ENCODE measurements at regions not wholly inside any gene's neighbourhood (a gene's known extent, or its start where the extent isn't known, plus 50 kb on each side); places are given as distances from the start of the nearest gene placed in this dataset.

GRCh38 chr3:159652452-159652851 lies 336.2 kb upstream of the IL12A start:
- no peaks in the 10 kb centered on the region for H3K79me2 ChIP-seq
- no peaks in the 10 kb centered on the region for H3K9me3 ChIP-seq (ENCODE audit: control insufficient read depth, low read length)
- H3K36me3 ChIP-seq (ENCODE audit: control insufficient read depth, insufficient read depth, low read length): no peaks in the 10 kb centered on the region
- H3K9ac ChIP-seq: no peak overlapping the region
- no peak overlapping the region for H3K4me3 ChIP-seq (ENCODE audit: low read depth, low read length)
- no peaks in the 10 kb centered on the region for H3K27me3 ChIP-seq (ENCODE audit: control insufficient read depth, insufficient read depth, low read length)
- no peak overlapping the region for H2AFZ ChIP-seq
- no peak overlapping the region for H3K4me2 ChIP-seq (ENCODE audit: low read length)
- H3K27ac ChIP-seq: no peak overlapping the region
- no peaks in the 10 kb centered on the region for H3K4me1 ChIP-seq
- no peak for TF ChIP-seq CTCF (IDR thresholded peaks at IDR 0.05)

- no peak overlapping the region for H3K27ac ChIP-seq
- H3K4me2 ChIP-seq (ENCODE audit: low read length): no peak overlapping the region
- H3K9ac ChIP-seq: no peak overlapping the region
- no peaks in the 10 kb centered on the region for H3K79me2 ChIP-seq
- H3K4me1 ChIP-seq: no peaks in the 10 kb centered on the region
- no peak overlapping the region for H3K4me3 ChIP-seq (ENCODE audit: low read depth, low read length)
- no peaks in the 10 kb centered on the region for H3K36me3 ChIP-seq (ENCODE audit: control insufficient read depth, insufficient read depth, low read length)
- TF ChIP-seq CTCF (IDR thresholded peaks at IDR 0.05): no peak
- H3K27me3 ChIP-seq (ENCODE audit: control insufficient read depth, insufficient read depth, low read length): no peaks in the 10 kb centered on the region
- no peak overlapping the region for H2AFZ ChIP-seq
- no peaks in the 10 kb centered on the region for H3K9me3 ChIP-seq (ENCODE audit: control insufficient read depth, low read length)
These were observed 334.2 kb upstream of the IL12A start for GRCh38 chr3:159654183-159655134.

- Histone ChIP-seq H3K4me3 (ENCODE audit: low read depth, low read length) (no peak overlapping the region), H3K36me3 (ENCODE audit: control insufficient read depth, insufficient read depth, low read length) (no peaks in the 10 kb centered on the region), H3K9ac (no peak overlapping the region), H2AFZ (no peak overlapping the region), H3K9me3 (ENCODE audit: control insufficient read depth, low read length) (no peaks in the 10 kb centered on the region), H3K4me1 (no peaks in the 10 kb centered on the region), H3K79me2 (no peaks in the 10 kb centered on the region), H3K27ac (no peak overlapping the region), H3K4me2 (ENCODE audit: low read length) (no peak overlapping the region), H3K27me3 (ENCODE audit: control insufficient read depth, insufficient read depth, low read length) (no peaks in the 10 kb centered on the region)
- TF ChIP-seq CTCF (IDR thresholded peaks at IDR 0.05): no peak
These were observed 333.4 kb upstream of the IL12A start for GRCh38 chr3:159655202-159655601.

- Histone ChIP-seq H3K9ac (no peak overlapping the region), H3K27me3 (ENCODE audit: control insufficient read depth, insufficient read depth, low read length) (no peaks in the 10 kb centered on the region), H3K27ac (no peak overlapping the region), H3K4me3 (ENCODE audit: low read depth, low read length) (no peak overlapping the region), H3K36me3 (ENCODE audit: control insufficient read depth, insufficient read depth, low read length) (no peaks in the 10 kb centered on the region), H2AFZ (no peak overlapping the region), H3K4me1 (no peaks in the 10 kb centered on the region), H3K79me2 (no peaks in the 10 kb centered on the region), H3K4me2 (ENCODE audit: low read length) (no peak overlapping the region), H3K9me3 (ENCODE audit: control insufficient read depth, low read length) (no peaks in the 10 kb centered on the region)
- no peak for TF ChIP-seq CTCF (IDR thresholded peaks at IDR 0.05)
These were observed 331.5 kb upstream of the IL12A start for GRCh38 chr3:159657176-159657575.

GRCh38 chr3:159657629-159658028 lies 331.0 kb upstream of the IL12A start:
- H3K4me2 ChIP-seq (ENCODE audit: low read length): no peak overlapping the region
- no peak for TF ChIP-seq CTCF (IDR thresholded peaks at IDR 0.05)
- no peaks in the 10 kb centered on the region for H3K4me1 ChIP-seq
- no peak overlapping the region for H3K9ac ChIP-seq
- no peaks in the 10 kb centered on the region for H3K36me3 ChIP-seq (ENCODE audit: control insufficient read depth, insufficient read depth, low read length)
- H3K27me3 ChIP-seq (ENCODE audit: control insufficient read depth, insufficient read depth, low read length): no peaks in the 10 kb centered on the region
- peaks cover 1% of the 10 kb centered on the region for H3K9me3 ChIP-seq (ENCODE audit: control insufficient read depth, low read length)
- H2AFZ ChIP-seq: no peak overlapping the region
- H3K4me3 ChIP-seq (ENCODE audit: low read depth, low read length): no peak overlapping the region
- no peak overlapping the region for H3K27ac ChIP-seq
- H3K79me2 ChIP-seq: no peaks in the 10 kb centered on the region

Measured in parathyroid adenoma (tissue), 2 donors.